ENCODE measurements at regions not wholly inside any gene's neighbourhood (a gene's known extent, or its start where the extent isn't known, plus 50 kb on each side); places are given as distances from the start of the nearest gene placed in this dataset.

DNA sequence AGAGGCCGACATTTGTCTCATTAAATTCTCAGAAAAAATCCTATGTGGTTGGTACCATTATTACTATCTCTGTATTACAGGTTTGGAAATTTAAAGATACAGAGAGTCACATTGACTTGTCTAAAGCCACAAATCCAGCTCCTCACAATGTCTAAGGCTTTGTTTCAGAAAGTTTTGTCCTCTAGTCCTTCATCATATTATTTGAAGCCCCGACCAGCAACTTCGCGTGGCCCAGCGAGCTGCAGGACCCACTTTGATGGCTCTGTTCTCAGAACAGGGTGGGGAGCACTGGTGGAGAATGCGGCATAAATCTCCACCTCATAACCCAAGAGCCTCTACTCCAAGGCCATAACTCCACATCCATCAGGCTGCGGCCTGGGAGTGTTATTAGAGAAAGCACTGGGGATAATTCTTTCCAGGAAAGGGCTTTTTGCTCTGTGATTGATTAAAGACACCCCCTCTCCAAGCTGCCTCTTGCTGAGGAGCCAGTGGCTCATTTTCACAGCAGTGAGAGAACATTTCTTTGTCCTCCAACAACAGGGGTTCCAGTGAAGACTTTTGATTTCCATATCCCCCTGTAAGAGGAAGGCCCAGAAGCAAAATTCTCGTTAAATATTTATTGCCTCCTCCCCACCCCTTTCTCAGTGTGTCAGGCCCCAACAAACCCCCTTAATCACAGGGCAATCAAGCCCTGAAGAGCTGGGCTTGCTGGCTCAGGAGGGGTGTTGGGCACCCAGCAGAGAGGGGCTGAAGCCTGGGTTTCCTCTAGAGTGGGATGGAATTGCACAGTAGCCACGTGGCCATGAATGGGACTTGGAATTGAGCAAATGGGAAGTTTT lies 113.7 kb upstream of the CDH11 start:
- TF ChIP-seq, protein P1, sequence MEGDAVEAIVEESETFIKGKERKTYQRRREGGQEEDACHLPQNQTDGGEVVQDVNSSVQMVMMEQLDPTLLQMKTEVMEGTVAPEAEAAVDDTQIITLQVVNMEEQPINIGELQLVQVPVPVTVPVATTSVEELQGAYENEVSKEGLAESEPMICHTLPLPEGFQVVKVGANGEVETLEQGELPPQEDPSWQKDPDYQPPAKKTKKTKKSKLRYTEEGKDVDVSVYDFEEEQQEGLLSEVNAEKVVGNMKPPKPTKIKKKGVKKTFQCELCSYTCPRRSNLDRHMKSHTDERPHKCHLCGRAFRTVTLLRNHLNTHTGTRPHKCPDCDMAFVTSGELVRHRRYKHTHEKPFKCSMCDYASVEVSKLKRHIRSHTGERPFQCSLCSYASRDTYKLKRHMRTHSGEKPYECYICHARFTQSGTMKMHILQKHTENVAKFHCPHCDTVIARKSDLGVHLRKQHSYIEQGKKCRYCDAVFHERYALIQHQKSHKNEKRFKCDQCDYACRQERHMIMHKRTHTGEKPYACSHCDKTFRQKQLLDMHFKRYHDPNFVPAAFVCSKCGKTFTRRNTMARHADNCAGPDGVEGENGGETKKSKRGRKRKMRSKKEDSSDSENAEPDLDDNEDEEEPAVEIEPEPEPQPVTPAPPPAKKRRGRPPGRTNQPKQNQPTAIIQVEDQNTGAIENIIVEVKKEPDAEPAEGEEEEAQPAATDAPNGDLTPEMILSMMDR (IDR thresholded peaks at IDR 0.05): no peak

DNA sequence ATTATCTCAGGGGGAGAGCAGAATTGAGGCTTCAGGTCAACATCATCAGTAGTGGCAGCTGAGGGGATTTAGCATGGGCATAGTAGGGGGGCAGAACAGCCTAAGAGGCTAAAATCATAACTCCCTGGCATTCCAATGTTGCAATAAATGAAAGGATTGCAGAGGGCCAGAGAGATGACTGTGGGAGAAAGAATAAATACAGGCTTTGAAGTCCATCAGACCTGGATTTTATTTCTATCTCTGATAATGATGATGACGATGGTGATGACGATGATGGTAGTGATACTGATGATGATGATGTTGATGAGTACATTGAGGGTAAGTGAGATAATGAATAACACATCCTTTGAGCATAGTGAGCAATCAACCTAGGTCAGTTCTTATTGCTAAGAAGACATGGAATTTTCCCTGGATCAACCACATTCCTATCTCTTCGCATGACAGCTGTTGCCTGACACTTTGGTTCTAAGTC lies 107.4 kb upstream of the CDH11 start:
- TF ChIP-seq, protein P1 (IDR thresholded peaks at IDR 0.05): no peak

DNA sequence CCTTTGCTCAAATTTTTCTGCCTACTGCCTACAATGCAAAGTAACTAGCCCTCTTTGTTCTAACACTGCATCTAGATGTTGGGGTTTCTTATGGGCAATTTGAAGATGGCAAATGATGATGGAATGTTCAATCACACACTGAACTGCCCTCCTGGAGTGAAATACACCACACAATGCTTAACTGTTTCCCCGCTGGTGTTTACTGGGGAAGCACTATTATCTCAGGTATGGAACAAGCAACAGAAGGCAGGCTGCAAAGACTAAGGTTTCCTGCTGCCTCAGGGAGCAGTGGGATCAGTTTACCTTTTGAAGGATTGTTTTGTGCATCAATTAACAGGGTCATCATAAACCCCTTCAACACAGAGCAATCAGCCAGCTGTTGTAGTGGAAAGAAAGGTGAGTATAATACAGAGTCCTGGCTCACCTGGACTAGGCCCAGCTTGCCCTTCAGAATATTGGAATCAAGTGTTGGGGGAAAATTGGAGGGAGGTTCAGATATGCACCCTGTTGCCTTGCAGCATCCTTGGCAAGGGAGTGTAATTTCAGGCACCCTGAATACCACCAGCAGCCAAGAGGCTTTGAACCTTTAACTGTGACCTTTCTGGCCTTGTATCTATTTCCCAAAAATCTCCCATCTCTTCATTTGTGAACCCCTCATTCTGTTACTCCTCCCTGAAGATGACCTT lies 105.4 kb upstream of the CDH11 start:
- TF ChIP-seq, protein P1 (IDR thresholded peaks at IDR 0.05): no peak

DNA sequence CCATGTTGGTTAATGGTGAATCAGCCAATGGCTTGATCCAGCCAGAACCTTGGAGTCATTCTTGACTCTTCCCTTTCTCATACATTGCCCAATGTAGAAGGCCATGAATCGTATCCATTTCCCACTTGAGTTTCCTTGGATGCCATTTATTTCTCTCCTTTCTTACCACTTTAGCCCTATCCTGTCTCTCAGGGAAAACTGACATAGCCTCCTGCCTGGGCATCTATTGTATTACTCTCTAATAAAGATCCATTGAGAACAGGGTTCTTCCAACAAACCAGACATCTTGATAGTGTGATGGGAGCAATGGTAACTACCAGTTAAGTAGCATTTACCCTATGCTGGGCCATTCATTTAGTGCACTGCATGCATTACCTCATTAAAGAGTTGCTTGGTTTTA lies 104.2 kb upstream of the CDH11 start:
- TF ChIP-seq, protein P1 (IDR thresholded peaks at IDR 0.05): no peak

DNA sequence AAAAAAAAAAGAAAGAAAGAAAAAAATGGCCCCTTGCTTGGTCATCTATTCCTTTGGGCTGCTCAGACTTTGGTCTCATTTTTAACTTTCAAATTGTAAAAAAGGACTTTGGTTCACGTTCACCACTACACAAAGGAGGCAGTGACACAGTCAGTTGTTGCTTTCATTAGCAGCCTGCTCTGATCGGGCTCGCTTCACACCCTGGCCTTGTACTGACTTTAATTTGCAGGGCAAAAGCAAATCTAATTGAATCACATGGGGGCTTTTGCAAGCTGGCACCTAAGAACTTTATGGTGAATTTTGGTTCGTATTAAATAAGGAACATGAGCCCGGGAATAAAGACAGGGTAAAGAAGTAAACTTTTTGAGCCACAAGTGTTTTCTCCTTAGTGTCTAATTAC lies 103.6 kb upstream of the CDH11 start:
- TF ChIP-seq, protein P1 (IDR thresholded peaks at IDR 0.05): no peak

DNA sequence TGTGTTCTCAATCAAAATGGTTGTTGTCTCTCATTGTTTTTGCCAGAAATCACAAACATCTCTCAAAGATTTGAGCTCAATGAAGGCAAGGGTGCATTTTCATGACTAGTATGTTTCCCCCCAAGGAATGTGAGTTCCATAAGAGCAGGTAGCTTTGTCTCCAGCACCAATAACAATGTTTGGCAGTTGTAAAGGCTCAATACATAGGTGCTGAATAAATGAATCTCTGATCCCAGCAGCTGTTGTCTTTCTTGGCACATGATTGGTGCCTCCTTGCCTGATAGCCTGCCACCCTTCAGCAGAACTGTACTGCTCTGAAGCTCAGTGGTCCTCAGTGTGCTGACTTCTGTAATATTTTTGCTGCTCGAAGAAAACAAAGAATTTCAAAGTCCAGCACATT lies 103.1 kb upstream of the CDH11 start:
- TF ChIP-seq, protein P1 (IDR thresholded peaks at IDR 0.05): no peak

DNA sequence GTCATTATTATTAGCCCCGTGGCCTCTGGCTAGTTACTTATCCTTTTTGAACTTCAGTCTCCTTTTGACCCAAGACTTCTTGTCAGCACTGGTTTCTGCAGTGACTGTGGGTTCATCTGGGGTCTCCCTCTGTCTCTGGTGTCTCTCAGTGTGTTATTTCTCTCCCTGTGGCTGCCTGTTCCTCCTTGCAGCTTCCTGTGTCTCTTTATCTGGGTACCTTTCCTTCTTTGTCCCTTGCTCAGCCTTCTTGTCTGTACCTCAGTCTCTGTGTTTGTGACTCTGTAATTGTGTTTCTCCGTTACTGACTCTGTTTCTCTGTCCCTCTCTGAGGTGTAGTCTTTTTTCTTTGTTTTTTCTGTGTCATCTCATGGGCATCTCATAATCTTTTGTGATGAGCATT lies 102.6 kb upstream of the CDH11 start:
- TF ChIP-seq, protein P1 (IDR thresholded peaks at IDR 0.05): no peak
